HCT116 (cell line): ENCODE measurements at regions not wholly inside any gene's neighbourhood (a gene's known extent, or its start where the extent isn't known, plus 50 kb on each side); places are given as distances from the start of the nearest gene placed in this dataset.

Source experiments
- ATAC-seq: fragments of 200-7000 bp; cut with Tn5 transposase; 2 replicates; pipeline ENCODE4 v1.9.1; 2020; ENCODE audit warnings: mild to moderate bottlenecking, moderate library complexity
- BruUV-seq: library from RNA; stranded (reverse); fragments of 400-500 nt; replicated peaks from 2 replicates; lab custom pipeline; 2021; lab: Mats Ljungman, UMichigan
- CTCF ChIA-PET: fragments of 300-600 bp; sonication (Branson Sonifier 250); formaldehyde crosslinking; loops from one replicate; lab custom pipeline; 2021; ENCODE audit warnings: antibody characterized with exemption; lab: Charles Lee
- POLR2A ChIA-PET: fragments of 300-600, 350-600 bp; sonication (Branson Sonifier 250); formaldehyde crosslinking; loops from one replicate; lab custom pipeline; 2021; ENCODE audit warnings: antibody characterized with exemption; lab: Charles Lee
- RAD21 ChIA-PET, 2 experiments: fragments of 300-600 bp; sonication (Branson Sonifier 250); formaldehyde crosslinking; loops; one replicate each; lab custom pipeline; 2023; ENCODE audit warnings: low total read pairs in 2 of 2; ENCODE audit not compliant: uncharacterized antibody in 2 of 2, unreplicated experiment in 2 of 2, low non-redundant PET in 1 of 2; lab: Charles Lee
- DNase-seq: peaks from one replicate; pipeline ENCODE4 v3.0.0-alpha.2; 2010; ENCODE audit warnings: low read depth, low spot score
- H2AFZ ChIP-seq: fragments of 200-600 bp; shearing (Covaris generic), sonication (generic); 2 replicates; pipeline ENCODE4 v1.6.1; 2017; ENCODE audit warnings: low read depth, mixed run types, mixed read lengths, antibody characterized with exemption, low read length; ENCODE audit not compliant: poor library complexity, severe bottlenecking
- H3K27ac ChIP-seq: 2 replicates; pipeline ENCODE4 v1.5.1; 2012; ENCODE audit warnings: low read depth, low read length
- H3K27me3 ChIP-seq: fragments of 200-600 bp; sonication (generic); 2 replicates; pipeline ENCODE4 v1.6.1; 2016; ENCODE audit warnings: mixed run types, low read length, mixed read lengths; ENCODE audit not compliant: insufficient read depth
- H3K36me3 ChIP-seq, 2 experiments: fragments of 200-500 bp in 1 of 2; fragments of 200-600 bp in 1 of 2; sonication (Bioruptor generic) in 1 of 2; sonication (generic) in 1 of 2; 2 replicates each; pipeline versions ENCODE4 v1.5.1 to v1.6.1; 2014 to 2016; ENCODE audit warnings: low read length in 2 of 2, inconsistent platforms in 1 of 2, mixed read lengths in 1 of 2, mixed run types in 1 of 2; ENCODE audit not compliant: insufficient read depth in 2 of 2, control insufficient read depth in 1 of 2
- H3K4me1 ChIP-seq, 2 experiments: fragments of 200-600 bp in 1 of 2; sonication (generic) in 1 of 2; 2 replicates each; pipeline versions ENCODE4 v1.5.1 to v1.6.1; 2012 to 2017; ENCODE audit warnings: low read length in 2 of 2, inconsistent platforms in 1 of 2, mild to moderate bottlenecking in 1 of 2, mixed read lengths in 1 of 2, mixed run types in 1 of 2, moderate library complexity in 1 of 2; ENCODE audit not compliant: insufficient read depth in 2 of 2, control insufficient read depth in 1 of 2
- H3K4me2 ChIP-seq: fragments of 200-600 bp; sonication (generic); 2 replicates; pipeline ENCODE4 v1.6.1; 2017; ENCODE audit warnings: mixed run types, low read length, mixed read lengths
- H3K4me3 ChIP-seq, 2 experiments: fragments of 200-600 bp in 1 of 2; sonication (generic) in 1 of 2; replicated peaks in 1 of 2; 2 replicates each; pipeline ENCODE4 v1.5.1; 2011 to 2016; ENCODE audit warnings: low read length in 2 of 2, control low read depth in 1 of 2, low read depth in 1 of 2, mild to moderate bottlenecking in 1 of 2, mixed read lengths in 1 of 2, mixed run types in 1 of 2
- H3K79me2 ChIP-seq: fragments of 200-600 bp; sonication (generic); 2 replicates; pipeline ENCODE4 v1.6.1; 2017; ENCODE audit warnings: mild to moderate bottlenecking, mixed run types, low read length, moderate library complexity, mixed read lengths; ENCODE audit not compliant: insufficient read depth
- H3K9ac ChIP-seq: fragments of 200-600 bp; sonication (generic); 2 replicates; pipeline ENCODE4 v1.6.1; 2016; ENCODE audit warnings: low read length, mixed read lengths
- H3K9me2 ChIP-seq: fragments of 200-600 bp; sonication (generic), shearing (Covaris generic); 2 replicates; pipeline ENCODE4 v1.6.1; 2017; ENCODE audit warnings: mixed run types, mild to moderate bottlenecking, moderate library complexity; ENCODE audit not compliant: insufficient read depth
- H3K9me3 ChIP-seq, 2 experiments: fragments of 200-500 bp in 1 of 2; fragments of 200-600 bp in 1 of 2; sonication (Bioruptor generic) in 1 of 2; sonication (generic) in 1 of 2; 2 replicates each; pipeline ENCODE4 v1.6.1; 2014 to 2017; ENCODE audit warnings: low read length in 2 of 2, mixed read lengths in 2 of 2, inconsistent platforms in 1 of 2, low read depth in 1 of 2, mild to moderate bottlenecking in 1 of 2, mixed run types in 1 of 2, moderate library complexity in 1 of 2; ENCODE audit not compliant: control insufficient read depth in 1 of 2, insufficient read depth in 1 of 2
- H4K20me1 ChIP-seq: fragments of 200-600 bp; sonication (generic), shearing (Covaris generic); 2 replicates; pipeline ENCODE4 v1.6.1; 2017; ENCODE audit warnings: mixed run types, mild to moderate bottlenecking, moderate library complexity; ENCODE audit not compliant: insufficient read depth
- ATF3 ChIP-seq: IDR thresholded peaks from 2 replicates; pipeline ENCODE4 v1.6.1; 2012
- CBX3 ChIP-seq: IDR thresholded peaks from 2 replicates; pipeline ENCODE4 v1.6.1; 2012; ENCODE audit warnings: low read depth
- EZH2 ChIP-seq: fragments of 200-600 bp; sonication (generic); IDR thresholded peaks from 2 replicates; pipeline ENCODE4 v1.6.1; 2017; ENCODE audit warnings: antibody characterized with exemption, mixed run types
- MAX ChIP-seq: IDR thresholded peaks from 2 replicates; pipeline ENCODE4 v1.6.1; 2012
- POLR2A ChIP-seq: IDR thresholded peaks from 2 replicates; pipeline ENCODE4 v1.7.0; 2011; ENCODE audit warnings: borderline replicate concordance; ENCODE audit not compliant: insufficient read depth, insufficient read length; ENCODE audit errors: extremely low read depth
- SRF ChIP-seq: IDR thresholded peaks from 2 replicates; pipeline ENCODE4 v1.6.1; 2012; ENCODE audit warnings: low read depth
- TCF7L2 ChIP-seq: IDR thresholded peaks from 2 replicates; pipeline ENCODE4 v1.7.0; 2011; ENCODE audit warnings: borderline replicate concordance, inconsistent platforms; ENCODE audit not compliant: insufficient read depth, insufficient read length; ENCODE audit errors: extremely low read depth
- ZFX ChIP-seq: fragments of 450-650 bp; IDR thresholded peaks from 2 replicates; pipeline ENCODE4 v1.6.1; 2017
- ZNF274 ChIP-seq: fragments of 200-500 bp; sonication (Bioruptor generic); IDR thresholded peaks from 2 replicates; pipeline ENCODE4 v1.6.1; 2014; ENCODE audit warnings: mild to moderate bottlenecking, low read depth, low read length, inconsistent platforms
- intact Hi-C: fragments of 100-400 bp; cut with micrococcal nuclease; formaldehyde crosslinking; loops from 2 replicates; pipeline ENCODE4 v1.10.0; 2022

GRCh38 chr5:159826351-159827214 lies 89.7 kb upstream of the ADRA1B start (continued):
- no peak for TF ChIP-seq ZNF274
- TF ChIP-seq MAX = peak; percentile 64; the same call in 1 of the 2 replicates
- no peak for TF ChIP-seq EZH2
- no peak for TF ChIP-seq TCF7L2

- CTCF ChIA-PET = no interaction called here
- ATAC-seq = no peak
Observed at GRCh38 chr5:159827861-159828260, 88.4 kb upstream of the ADRA1B start.

More at GRCh38 chr5:159827861-159828260, 88.4 kb upstream of the ADRA1B start:
- Histone ChIP-seq H3K4me2 (no peak overlapping the region), H3K9me3 (no peaks in the 10 kb centered on the region), H3K27ac (no peak overlapping the region), H3K36me3 (no peaks in the 10 kb centered on the region), H3K4me1 (peaks cover 25 to 35% of the 10 kb centered on the region in 2 experiments), H3K9ac (no peak overlapping the region), H3K4me3 (no peak overlapping the region), H4K20me1 (no peaks in the 10 kb centered on the region), H3K9me2 (no peaks in the 10 kb centered on the region), H3K27me3 (no peaks in the 10 kb centered on the region), H2AFZ (no peak overlapping the region), H3K79me2 (no peaks in the 10 kb centered on the region)
- no peak for TF ChIP-seq ATF3
- TF ChIP-seq CBX3 = no peak
- no peak for TF ChIP-seq POLR2A
- TF ChIP-seq ZFX = no peak
- TF ChIP-seq SRF = no peak
- intact Hi-C loops = loop anchor here (10.0 kb wide), 1 partner anchor 383 kb away; no protein-coding TSS in a partner anchor
- BruUV-seq = no TSS peak
- ChIA-PET RAD21 (no interaction called here), POLR2A (no interaction called here)
- no peak for DNase-seq
